MM.1S (cell line): ENCODE measurements at regions not wholly inside any gene's neighbourhood (a gene's known extent, or its start where the extent isn't known, plus 50 kb on each side); places are given as distances from the start of the nearest gene placed in this dataset.

Experiments
- EZH2 ChIP-seq: fragments of 300-600 bp; sonication (generic); optimal IDR thresholded peaks from 2 replicates; pipeline ENCODE3; 2017; ENCODE audit warnings: low read depth, mild to moderate bottlenecking, antibody characterized with exemption, low read length, mixed read lengths
- EZH2phosphoT487 ChIP-seq: fragments of 300-600 bp; sonication (generic); IDR thresholded peaks from 2 replicates; pipeline ENCODE4 v1.6.1; 2018; ENCODE audit warnings: antibody characterized with exemption, low read length
- TF ChIP-seq, protein P1 (sequence below): fragments of 300-600 bp; sonication (generic); IDR thresholded peaks from 2 replicates; pipeline ENCODE4 v1.5.1; 2016; ENCODE audit warnings: antibody characterized with exemption, low read length, mixed read lengths

DNA sequence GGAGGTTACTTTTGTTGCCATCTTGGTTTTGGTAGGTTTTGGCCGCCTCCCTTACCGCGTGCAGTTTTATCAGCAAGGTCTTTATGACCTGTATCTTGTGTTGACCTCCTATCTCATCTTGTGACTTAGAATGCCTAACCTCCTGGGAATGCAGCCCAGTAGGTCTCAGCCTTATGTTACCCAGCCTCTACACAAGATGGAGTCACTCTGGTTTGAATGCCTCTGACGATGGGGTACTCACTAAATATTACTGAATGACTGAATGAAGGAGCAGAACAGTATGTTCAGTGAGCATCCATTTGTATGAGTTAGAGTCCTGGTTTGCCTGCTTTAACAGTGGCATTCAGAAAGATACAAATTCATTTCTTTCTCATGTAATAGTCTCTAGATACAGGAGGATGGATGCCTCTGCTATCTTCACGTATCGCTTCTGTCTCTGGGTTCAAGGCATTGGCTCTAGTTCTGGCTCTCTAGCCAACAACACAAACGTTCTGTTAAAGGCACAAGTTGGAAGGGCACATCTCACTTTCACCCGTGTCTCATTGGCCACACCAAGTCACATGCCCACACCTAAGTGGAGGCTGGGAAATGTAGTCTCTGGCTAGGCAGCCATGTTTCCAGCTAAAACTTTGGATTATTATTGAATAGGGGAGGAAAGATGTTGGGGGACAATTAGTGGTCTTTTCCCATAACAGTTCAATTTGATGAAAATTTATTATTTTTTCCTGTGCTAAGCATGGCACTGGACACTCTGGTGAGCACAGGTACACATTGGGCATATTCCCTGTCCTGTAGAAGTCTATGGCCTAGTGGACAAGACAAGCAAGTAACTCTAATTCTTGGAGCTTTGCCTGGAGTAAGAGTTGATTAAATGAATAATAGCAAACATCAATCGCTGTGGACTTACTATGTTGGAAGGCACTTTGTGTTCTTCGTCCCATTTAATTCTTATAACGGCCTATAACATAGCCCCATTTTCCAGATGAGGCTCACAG, 75.2 kb upstream of the RPH3A start:
- TF ChIP-seq, protein P1, sequence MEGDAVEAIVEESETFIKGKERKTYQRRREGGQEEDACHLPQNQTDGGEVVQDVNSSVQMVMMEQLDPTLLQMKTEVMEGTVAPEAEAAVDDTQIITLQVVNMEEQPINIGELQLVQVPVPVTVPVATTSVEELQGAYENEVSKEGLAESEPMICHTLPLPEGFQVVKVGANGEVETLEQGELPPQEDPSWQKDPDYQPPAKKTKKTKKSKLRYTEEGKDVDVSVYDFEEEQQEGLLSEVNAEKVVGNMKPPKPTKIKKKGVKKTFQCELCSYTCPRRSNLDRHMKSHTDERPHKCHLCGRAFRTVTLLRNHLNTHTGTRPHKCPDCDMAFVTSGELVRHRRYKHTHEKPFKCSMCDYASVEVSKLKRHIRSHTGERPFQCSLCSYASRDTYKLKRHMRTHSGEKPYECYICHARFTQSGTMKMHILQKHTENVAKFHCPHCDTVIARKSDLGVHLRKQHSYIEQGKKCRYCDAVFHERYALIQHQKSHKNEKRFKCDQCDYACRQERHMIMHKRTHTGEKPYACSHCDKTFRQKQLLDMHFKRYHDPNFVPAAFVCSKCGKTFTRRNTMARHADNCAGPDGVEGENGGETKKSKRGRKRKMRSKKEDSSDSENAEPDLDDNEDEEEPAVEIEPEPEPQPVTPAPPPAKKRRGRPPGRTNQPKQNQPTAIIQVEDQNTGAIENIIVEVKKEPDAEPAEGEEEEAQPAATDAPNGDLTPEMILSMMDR = no peak
- no peak for TF ChIP-seq EZH2
- no peak for TF ChIP-seq EZH2phosphoT487
